HG02884 (cell line): ENCODE measurements at regions not wholly inside any gene's neighbourhood (a gene's known extent, or its start where the extent isn't known, plus 50 kb on each side); places are given as distances from the start of the nearest gene placed in this dataset.

Experiments
- ATAC-seq: cut with Tn5 transposase; IDR thresholded peaks from one replicate; pipeline ENCODE4 v1.9.1; 2021; ENCODE audit warnings: mild to moderate bottlenecking, moderate library complexity; ENCODE audit not compliant: unreplicated experiment

DNA sequence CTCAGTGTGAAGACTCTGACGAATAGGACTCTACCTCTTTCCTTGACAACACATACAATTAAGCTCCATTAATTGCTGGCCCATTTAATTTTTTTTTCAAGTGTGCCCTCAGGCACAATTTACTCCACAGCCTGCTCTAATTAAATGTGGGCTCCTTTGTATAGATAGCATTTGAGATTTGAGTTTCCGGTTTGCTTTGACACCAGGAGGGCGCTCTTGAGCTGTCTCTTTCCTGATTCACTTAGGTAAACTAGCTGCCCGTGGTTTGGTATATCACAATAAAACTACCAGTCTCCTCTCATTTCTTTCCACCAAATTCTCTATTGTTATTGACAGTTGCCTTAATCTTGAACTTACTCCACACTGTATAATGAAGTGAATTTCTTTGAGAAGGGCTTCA, 666.0 kb downstream of the DSC3 start:
- no peak for ATAC-seq

DNA sequence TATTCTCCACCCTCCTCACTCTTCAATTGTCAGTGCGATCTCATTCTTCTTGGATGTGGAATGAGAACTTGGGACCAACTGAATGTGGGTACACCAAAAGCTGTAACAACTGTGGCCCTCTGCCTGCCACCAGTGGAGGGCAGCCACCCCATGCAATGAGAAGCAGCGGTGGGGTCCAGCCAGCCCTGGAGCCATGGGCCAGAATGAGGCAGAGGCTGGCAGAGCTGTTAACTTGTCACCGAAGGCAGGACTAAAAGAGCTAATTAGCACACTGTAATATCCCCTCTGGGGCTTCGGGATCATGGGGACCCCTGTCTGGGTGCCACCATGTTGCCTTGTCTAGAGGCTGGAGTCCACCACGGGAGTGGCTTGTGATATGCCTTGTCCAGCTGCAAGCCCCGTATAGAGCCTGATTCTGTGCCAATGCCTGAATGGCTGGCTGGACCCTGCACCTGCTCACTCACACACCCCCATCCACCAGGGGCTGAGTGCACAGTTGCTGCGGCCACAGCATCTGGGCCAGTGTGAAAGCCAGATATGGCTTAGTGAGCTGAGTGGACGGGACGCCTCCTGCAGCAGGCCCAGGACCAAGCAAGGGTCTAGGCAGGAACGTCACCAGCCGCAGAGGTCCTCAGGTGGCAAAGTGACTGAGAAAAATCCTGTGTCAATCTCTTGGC, 680.5 kb downstream of the DSC3 start:
- no peak for ATAC-seq

DNA sequence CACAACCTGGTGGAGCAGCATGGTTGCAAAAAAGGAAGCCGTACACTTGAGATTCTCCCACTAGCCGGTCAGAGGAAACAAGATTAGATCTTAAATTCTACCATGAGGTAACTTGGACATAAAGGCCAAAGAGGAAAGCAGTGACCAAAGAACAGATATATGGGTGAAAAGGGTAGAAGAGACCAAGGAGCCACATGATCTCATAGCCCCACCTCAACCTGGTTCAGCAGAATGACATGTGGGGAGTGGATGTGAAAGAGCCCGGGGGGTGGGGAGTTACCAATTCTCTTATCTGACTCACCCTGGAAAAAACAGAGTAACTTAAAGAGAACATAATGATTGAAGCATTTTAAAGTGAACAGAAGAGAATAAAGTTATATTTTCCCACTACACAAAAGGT, 683.0 kb downstream of the DSC3 start:
- ATAC-seq, result no peak

DNA sequence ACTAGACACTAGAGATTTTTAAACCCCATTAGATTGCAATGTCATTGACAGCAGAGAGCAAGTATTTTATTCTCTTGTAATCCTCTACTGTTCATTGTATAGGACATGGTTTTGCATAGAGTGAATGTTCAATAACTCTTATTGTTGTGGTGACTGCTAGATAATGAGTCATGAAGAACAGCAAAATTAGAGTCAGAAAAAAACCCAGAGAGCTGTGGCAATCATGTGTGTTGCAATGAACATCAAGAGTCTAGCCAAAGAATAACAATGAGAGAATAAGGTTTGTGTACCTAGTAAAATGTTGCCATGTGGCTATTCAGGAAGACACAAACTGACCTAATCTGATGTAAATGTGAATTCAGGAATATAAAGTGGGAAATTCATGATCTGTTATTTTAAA, 684.0 kb downstream of the DSC3 start:
- no peak for ATAC-seq

DNA sequence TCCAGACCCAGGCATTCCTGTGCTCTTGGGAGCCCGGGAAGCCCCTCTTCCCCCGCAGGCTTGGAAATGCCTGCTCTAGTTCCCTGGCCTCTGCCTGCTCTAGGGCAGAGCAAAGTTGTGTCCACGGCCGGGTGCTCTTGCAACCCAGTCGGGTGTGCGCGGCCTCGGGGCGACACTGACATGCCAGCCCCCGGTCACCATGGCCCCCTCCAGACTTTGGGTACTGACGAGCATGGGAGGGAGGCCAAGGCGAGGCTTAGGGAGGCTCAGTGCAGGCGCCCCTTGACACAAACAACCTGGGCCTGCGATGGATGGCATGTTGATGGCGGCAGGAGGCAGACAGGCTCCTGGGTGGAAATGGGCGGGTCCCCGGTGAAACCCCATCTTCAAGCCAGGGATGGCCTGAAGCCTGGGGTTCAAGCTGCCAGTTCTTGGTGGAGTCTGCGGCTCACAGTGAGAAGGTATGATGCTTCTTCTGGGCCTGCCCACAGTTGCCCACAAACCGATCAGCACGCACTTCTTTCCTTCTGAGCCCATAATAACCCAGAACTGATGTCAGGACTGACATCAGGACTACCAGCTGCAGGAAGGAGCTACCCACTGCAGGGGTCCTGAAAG, 689.9 kb downstream of the DSC3 start:
- no peak for ATAC-seq

DNA sequence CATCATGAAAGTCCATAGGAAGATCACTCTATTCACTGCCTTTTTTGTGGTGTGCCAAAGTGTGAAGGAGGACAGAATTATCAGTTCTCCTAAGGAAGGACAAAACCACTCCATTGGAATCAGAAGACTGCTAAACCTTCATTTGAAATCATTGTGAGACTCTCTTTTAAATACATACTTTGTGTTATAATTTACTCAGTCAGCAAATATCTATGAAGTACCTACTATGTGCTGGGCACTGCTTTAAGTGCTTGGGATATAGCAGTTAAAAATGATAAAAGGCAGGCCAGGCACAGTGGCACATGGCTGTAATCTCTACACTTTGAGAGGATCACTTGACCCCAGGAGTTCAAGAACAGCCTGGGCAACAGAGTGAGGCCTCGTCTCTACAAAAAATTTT, 692.3 kb downstream of the DSC3 start:
- no peak for ATAC-seq

DNA sequence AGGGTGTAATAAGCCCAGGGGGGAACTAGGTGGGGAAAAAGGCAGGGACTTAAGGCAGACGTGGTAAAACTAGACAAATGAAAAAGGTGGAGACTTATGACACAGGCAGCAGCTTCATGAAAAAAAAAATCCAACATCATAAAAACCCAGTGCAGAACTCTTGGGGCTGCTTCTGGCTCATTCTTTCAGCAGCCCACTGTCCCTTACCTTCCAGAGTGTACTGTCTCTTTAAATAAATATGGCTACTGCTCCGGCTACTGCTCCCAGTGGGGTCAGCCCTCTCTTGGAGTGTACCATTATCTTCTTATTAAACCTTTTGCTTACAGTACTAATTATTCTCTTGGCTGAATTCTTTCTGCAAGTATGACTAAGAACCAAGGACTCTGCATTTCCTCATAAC, 699.5 kb downstream of the DSC3 start:
- ATAC-seq, result no peak

DNA sequence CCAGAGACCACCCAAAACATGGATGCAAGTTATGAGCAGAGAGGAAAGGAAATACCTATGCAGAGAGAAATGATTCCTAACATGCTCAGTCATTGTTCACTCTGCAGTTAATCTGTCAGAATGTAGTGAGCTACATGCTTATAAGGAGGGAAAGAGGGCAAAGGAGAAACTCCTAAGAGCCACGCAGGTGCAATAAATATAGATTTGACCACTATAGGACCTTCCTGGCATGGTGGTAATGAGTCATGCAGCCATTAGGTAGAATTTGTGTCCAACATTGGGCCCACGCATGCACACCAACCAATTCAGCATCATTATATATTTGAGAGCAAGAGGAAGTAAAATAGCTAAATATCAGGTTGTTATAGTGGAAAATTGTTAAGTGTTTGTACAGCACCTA, 699.9 kb downstream of the DSC3 start:
- no peak for ATAC-seq

DNA sequence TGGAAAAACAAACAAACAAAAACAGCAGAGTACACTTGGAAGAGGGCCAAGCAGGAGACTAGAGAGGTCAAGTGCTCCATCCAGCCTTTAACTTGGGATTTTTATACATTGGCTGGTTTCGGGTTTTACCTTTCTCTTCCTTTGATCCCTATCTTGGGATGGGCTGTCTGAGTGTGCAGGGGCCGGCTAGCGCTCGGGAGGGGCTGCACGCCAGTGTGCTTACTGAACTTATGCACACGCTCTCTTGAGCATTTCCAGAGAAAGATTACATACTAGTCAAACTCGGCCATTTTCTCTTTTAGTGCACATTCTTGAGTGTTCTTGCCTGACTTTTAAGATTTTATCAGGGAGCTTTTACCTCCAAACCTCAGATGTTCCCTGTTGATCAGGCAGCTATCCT, 707.8 kb downstream of the DSC3 start:
- no peak for ATAC-seq

DNA sequence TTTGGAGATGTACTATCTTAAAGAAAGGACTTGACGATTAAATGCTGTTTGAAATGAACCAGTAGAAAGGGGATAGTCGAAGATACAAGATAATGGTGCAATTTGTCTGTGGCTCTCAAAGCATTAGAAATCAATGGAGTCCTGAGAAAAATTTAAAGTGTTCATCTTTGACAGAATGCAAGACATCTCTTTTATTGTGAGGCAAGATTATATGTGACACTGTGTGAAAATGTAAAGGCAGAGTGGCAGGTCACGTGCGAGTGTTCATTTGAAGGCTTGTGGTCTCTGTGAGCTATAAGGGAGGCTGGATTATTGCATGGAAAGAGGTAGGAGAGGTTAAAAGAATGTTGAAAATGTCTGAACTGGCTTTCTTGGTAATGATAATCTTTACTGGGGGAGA, 709.2 kb downstream of the DSC3 start:
- no peak for ATAC-seq

DNA sequence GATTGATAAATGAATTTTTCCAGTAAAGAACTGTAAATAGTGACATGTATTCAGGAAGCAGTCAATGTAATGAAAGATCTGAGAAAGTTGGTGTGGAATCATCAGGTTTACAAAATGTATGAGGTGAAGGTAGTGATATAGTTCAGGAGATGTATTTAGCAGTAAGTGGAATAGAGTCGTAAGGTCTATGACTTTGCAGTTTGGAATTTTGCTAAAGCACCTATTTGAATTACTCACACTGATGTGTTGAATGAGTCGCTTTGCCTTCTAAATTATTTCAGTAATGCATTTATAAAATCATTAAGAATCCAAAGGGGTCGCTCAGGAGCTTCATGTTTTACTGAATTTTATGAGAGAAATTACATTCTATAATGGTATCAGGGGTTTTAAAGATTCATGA, 713.7 kb downstream of the DSC3 start:
- no peak for ATAC-seq

DNA sequence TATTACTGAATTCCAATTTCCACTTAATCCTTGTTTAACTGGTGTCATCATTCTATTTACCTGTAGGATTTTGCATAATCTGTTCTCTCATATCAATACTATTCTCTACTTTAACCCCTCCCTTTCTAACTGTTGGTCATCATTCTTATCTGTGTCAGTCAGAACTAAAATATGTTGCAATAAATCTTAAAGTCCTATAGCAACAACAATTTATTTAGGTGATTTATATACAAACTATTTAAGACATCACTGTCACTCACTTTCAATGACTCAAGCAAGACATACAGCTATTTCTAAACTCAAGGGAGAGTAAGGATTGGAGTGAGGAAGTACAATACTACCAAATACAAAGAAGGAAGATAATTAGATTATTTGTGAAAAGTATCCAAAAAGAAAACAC, 740.4 kb downstream of the DSC3 start:
- ATAC-seq, result no peak

DNA sequence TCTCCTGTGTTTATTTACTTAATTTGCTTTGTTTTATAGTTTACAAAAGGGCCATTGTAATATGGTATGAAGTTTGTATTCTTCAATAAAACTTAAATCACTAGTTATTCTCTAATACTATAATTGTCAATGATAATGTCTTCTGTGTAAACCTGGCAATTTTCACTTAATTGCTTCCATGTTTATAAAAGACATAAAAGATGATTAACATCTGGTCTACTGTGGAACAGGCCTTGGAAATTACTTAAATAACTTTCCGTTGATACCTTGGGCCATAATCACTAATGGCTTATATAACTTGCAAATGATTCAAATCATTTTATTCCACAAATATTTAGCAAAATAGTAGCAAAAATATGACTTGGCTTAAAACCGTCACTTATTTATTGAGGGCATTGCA, 743.8 kb downstream of the DSC3 start:
- ATAC-seq, result no peak

DNA sequence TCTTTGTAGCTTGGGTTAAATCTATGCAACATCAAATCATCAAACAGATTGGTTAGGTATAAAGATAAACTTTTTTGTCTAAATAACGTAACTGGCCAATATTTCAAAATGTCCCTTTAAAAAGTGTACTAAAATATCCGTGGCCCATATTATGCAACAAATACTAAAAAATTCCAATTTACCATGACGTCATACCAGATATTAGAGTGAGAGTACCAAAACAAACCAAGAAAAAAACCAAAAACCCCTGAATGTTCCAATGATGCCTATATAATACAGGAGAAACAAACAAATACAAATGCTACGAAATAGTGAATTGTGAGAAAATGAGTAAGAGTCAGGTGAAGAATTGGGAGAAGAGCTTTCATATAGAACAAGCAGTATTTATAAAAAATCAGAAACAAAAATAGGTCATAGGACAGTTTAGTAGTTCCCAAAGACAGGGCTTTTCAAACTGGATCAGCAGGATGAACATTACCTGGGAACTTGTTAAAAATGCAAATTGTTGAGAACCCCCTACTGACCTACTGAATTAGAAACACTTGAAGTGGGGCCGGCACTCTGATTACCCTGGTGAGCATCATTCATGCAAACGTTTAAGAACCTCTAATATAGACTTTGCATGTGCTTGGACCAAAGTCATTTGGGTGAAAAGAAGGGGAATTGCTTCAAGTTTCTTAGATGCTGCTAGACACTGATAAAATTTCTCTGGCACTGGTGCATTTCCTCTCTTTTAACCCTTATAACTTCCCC, 753.7 kb downstream of the DSC3 start:
- no peak for ATAC-seq

DNA sequence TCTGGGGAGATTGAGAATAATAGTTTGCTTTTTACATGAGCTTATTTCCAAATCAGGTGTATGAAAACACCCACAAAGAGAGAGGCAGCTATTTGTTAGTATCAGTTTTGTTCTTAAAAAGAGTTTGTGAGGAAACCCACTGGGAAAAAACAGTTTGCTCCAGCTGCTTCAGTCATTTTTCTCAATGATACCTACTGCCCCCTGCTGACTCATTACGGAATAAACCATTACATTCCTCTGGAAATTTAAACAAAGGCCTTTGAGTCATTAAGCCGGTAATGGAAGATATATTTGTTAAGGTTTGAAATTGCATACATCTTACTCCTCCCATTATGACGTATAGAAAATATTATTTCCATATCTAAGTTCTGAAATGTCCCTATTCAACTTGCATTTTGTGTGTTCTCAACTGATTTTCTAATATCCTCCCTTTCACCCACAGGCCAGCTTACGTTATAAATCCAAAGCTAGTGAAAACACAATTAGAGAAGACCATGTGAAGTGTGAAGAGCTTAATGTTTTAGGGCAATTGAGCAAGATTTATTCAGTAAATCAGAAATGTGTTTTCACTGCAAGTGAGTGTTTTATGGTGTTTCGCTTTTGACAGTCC, 761.6 kb downstream of the DSC3 start:
- no peak for ATAC-seq

DNA sequence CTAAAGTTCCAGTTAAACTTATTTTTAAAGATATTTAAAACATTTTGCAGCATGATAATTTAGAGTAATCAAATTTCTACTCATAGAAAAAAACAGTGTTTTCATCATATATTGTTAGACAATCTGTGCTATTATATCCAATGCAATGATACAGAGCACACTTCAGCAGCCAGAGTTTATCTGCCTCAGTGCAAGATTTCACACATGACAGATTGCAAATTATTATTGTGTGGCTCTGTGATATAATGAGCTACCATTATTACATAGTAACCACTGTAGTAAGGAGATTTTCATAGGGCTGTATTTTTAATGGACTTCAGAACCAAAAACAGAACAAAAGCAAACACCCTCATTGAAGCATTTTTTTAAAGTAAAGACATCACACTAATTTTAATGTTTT, 762.4 kb downstream of the DSC3 start:
- no peak for ATAC-seq

DNA sequence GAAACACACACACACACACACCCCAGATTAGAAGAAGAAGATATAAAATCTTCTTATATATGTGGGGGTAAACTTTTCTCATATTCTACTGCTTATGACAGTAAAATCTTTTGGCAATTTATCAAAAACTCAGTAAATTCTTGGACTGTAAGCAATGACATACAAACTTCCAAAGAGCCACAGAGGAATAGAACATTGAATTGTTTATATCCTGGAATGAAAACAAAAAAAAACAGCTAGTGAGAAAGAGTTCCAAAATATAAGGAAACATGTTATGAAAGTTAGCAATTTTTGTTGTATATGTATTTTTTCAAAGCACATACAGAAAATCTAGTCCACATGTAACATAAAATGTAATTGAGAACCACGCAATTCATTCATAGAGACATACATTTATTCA, 764.9 kb downstream of the DSC3 start:
- no peak for ATAC-seq

DNA sequence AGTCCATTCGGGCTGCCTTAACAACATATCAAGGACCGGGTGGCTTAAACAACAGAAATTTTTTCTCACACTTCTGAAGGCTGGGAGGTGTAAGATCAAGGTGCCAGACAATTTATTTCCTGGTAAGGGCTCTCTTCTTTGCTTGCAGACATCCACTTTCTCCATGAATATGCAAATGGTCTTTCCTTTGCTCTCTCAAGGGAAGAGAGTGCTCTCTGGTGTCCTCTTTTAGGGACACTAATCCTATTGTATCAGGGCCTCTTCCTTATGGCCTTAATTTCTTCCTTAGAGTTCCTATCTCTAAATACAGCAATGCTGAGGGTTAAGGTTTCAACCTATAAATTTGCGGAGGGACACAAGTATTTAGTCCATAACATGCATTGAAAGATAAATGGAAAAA, 770.8 kb downstream of the DSC3 start:
- ATAC-seq, result no peak

DNA sequence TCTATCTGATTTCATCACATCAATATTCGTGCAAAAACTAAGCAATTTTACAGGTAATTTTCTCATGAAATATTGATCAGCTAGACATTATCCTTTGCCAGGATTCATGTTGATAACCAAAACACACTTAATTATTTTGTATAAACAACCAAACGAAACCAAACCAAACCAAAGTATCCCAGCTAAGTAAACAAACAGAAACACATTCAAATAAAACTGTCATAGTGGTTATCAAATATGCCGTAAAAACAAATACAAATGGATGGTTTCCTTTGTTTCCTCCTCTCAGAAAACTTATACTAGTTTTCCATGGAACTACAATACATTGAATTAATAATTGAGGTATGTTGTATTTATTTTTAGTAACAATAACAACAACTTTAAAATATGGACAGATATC, 777.4 kb downstream of the DSC3 start:
- no peak for ATAC-seq

DNA sequence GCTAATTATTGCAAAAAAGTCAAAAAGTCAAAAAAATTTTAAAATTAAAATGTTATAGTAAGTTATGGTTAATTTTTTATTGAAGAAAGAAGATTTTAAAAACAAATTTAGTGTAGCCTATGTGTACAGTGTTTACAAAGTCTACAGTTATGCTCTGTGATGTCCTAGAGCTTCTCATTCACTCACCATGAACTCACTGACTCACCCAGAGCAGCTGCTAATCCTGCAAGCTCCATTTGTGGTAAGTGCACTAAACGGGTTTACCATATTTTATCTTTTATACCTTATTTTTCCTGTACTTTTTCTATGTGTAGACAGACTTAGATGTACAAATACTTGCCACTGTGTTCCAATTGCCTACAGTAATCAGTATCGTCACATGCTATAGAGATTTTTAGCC, 788.2 kb downstream of the DSC3 start:
- no peak for ATAC-seq

DNA sequence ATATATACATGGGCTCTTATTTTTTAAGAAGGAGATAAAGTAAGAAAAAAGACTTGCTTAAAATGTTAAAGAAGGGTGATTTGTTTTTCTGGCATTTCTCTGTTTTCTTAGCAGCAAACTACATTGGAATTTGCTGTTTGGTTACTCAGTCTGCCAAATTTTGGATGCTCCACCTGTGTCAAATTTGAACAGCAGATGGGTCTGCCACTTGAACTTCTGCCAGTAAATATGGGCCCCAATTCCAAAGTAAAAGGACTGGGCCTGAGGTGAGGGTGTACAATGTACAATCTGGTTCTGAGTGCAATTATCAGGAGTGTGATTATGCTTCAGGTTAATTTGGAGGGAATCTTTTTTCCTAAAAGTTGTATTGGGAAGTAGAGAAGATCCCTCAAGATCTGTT, 794.5 kb downstream of the DSC3 start:
- no peak for ATAC-seq
